ENCODE measurements at regions not wholly inside any gene's neighbourhood (a gene's known extent, or its start where the extent isn't known, plus 50 kb on each side); places are given as distances from the start of the nearest gene placed in this dataset.

DNA sequence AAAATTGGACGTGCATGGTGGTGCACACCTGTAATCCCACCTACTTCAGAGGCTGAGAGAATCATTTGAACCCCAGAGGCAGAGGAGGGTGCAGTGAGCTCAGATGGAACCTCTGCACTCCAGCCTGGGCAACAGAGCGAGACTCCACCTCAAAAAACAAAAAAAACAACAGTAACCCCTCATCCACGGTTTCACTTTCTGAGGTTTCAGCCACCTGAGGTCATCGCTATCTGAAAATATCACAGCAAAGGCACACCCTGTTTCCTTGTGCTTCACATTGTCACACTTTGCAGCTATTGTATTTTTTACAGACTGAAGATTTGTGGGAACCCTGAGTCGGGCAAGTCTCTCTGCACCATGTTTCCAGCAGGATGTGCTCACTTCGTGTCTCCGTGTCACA is 54.1 kb upstream of the FOXQ1 start:
- DNase-seq (no peak), ATAC-seq (ENCODE audit: low FRiP score) (no peak)
- Histone ChIP-seq H3K4me1 (ENCODE audit: control insufficient read depth in 1 of 2, insufficient read depth in 2 of 2, low read length in 2 of 2) (no peaks in the 10 kb centered on the region), H3K27me3 (ENCODE audit: control insufficient read depth in 1 of 2, insufficient read depth in 2 of 2, low read length in 1 of 2) (no peaks in the 10 kb centered on the region), H3K4me3 (ENCODE audit: low read length in 2 of 2) (no peak overlapping the region), H3K9me3 (ENCODE audit: control insufficient read depth, low read length) (no peaks in the 10 kb centered on the region), H3K36me3 (ENCODE audit: control insufficient read depth in 1 of 2, insufficient read depth in 2 of 2, low read length in 1 of 2) (no peaks in the 10 kb centered on the region), H3K27ac (ENCODE audit: low read depth in 1 of 2, low read length in 2 of 2) (no peak overlapping the region)
- intact Hi-C loops (cut with DNase I): no loop called here
- 88 to 89% methylated on average over 7 of the region's 7 CpGs for WGBS, 2 donors

DNA sequence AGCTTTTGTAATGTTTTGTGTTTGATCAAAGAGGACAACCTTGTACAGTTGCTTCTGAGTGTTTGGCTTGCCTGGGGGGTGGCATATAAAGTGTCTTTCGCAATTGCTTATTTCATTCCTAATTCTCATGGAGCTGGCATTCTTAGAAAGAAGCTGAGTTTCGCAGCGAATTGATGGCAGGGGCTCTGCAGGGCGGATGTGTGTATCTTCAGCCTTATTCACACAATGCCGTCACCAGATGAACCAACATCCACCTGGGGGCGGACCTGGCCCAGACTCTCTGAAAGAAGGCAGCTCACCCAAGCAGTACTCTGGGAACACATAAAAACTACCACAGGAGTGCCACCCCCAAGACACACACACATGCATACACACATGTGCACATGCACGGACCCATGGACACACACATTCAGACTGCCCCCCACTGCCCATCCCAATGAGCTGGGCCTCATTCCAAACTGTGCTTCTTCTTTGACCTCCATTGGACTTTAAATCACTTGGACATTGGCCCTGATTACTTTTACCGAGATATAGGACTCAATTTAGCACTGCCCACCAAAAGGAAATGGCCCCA is 55.4 kb upstream of the FOXQ1 start:
- Histone ChIP-seq H3K4me3 (ENCODE audit: low read length in 2 of 2) (no peak overlapping the region), H3K9me3 (ENCODE audit: control insufficient read depth, low read length) (no peaks in the 10 kb centered on the region), H3K36me3 (ENCODE audit: control insufficient read depth in 1 of 2, insufficient read depth in 2 of 2, low read length in 1 of 2) (no peaks in the 10 kb centered on the region), H3K4me1 (ENCODE audit: control insufficient read depth in 1 of 2, insufficient read depth in 2 of 2, low read length in 2 of 2) (no peaks in the 10 kb centered on the region), H3K27me3 (ENCODE audit: control insufficient read depth in 1 of 2, insufficient read depth in 2 of 2, low read length in 1 of 2) (no peaks in the 10 kb centered on the region), H3K27ac (ENCODE audit: low read depth in 1 of 2, low read length in 2 of 2) (no peak overlapping the region)
- intact Hi-C loops (cut with DNase I): no loop called here
- 84 to 91% methylated on average over 8 of the region's 8 CpGs for WGBS, 2 donors
- DNase-seq (no peak), ATAC-seq (ENCODE audit: low FRiP score) (no peak)

DNA sequence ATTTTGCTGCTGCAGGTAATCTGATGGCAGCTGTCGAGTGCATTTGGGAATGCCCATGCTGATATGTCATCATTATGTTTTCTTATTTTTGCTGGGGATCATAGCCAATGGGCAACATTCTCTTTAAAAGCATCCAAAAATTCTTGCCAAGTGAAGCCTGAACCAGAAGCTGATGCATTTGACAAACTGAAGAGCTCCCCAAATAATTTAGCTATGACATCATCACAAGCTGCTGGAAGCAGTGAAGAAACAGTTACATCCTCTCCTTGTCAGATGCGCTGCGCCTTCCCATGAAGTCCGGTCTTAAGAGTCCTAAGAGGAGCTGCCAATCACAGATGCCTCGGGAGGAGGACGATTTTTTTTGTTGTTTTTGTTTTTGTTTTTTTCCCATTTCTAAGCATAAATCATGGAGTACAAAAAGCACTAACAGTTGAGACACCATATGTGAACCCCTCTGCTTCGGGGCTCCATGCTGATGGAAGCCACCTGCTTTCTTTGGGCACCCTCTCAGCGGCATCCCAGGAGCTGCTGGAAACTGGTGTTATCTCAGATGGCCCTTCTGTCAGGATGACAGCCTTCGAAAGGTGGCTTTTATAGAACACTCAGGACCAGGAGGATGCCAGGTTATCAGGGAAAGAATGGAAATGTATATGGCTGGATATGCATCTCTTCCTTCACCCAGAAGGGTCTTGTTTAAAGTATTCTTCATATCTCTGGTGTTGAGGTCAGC is 56.1 kb upstream of the FOXQ1 start:
- ATAC-seq (ENCODE audit: low FRiP score): no peak

DNA sequence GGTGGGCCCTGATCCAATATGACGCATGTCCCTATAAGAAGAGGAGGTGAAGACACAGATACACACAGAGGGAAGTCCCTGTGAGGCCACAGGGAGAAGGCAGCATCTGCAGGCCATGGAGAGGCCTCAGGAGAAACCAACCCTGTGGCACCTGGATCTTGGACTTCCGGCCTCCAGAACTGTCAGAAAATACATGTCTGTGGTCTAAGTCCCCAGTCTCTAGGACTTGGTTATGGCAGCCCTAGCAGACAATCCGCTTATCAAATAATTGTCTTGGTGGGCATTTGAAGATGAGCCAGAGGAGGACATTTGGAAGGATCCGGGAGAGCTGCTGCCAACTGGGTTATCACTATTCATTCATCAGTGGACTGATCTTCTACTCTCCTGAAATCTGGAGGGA is 57.6 kb upstream of the FOXQ1 start:
- whole genome bisulfite sequencing, 2 donors: 90 to 94% methylated on average over 4 of the region's 4 CpGs

More for the DNA sequence above, 56.1 kb upstream of the FOXQ1 start:
- H3K4me1 ChIP-seq (ENCODE audit: control insufficient read depth in 1 of 2, insufficient read depth in 2 of 2, low read length in 2 of 2): no peaks in the 10 kb centered on the region
- H3K4me3 ChIP-seq (ENCODE audit: low read length in 2 of 2): no peak overlapping the region
- H3K9me3 ChIP-seq (ENCODE audit: control insufficient read depth, low read length): no peaks in the 10 kb centered on the region
- H3K36me3 ChIP-seq (ENCODE audit: control insufficient read depth in 1 of 2, insufficient read depth in 2 of 2, low read length in 1 of 2): no peaks in the 10 kb centered on the region
- no peaks in the 10 kb centered on the region for H3K27me3 ChIP-seq (ENCODE audit: control insufficient read depth in 1 of 2, insufficient read depth in 2 of 2, low read length in 1 of 2)
- H3K27ac ChIP-seq (ENCODE audit: low read depth in 1 of 2, low read length in 2 of 2): no peak overlapping the region
- DNase-seq: no peak
- intact Hi-C loops (cut with DNase I): no loop called here
- 46 to 56% methylated on average over 9 of the region's 9 CpGs for WGBS, 2 donors

DNA sequence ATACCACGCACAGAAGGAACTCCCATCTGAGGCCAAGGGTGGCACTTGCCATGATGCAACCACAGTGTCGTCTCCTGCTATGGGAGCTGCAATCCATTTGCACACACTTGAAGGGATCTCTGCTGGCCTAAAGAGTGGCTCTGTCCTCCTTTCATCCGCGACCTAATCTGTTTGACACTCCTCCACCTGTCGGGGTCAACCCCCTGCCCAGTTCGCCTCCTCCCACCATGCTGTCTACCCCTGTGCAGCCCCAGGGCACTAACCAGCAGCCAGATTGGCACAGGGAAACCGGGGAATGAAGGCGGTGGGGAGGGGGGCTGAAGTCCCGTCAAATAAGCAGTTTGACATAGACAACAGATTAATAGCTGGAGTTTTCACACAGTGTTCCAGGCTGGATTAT is 58.1 kb upstream of the FOXQ1 start:
- DNase-seq (no peak), ATAC-seq (ENCODE audit: low FRiP score) (no peak)
- H3K4me3 ChIP-seq (ENCODE audit: low read length in 2 of 2): no peak overlapping the region
- intact Hi-C loops (cut with DNase I): no loop called here
- no peaks in the 10 kb centered on the region for H3K4me1 ChIP-seq (ENCODE audit: control insufficient read depth in 1 of 2, insufficient read depth in 2 of 2, low read length in 2 of 2)
- WGBS, 2 donors: 88 to 91% methylated on average over 9 of the region's 9 CpGs
- H3K27ac ChIP-seq (ENCODE audit: low read depth in 1 of 2, low read length in 2 of 2): no peak overlapping the region
- no peaks in the 10 kb centered on the region for H3K27me3 ChIP-seq (ENCODE audit: control insufficient read depth in 1 of 2, insufficient read depth in 2 of 2, low read length in 1 of 2)
- H3K9me3 ChIP-seq (ENCODE audit: control insufficient read depth, low read length): no peaks in the 10 kb centered on the region
- no peaks in the 10 kb centered on the region for H3K36me3 ChIP-seq (ENCODE audit: control insufficient read depth in 1 of 2, insufficient read depth in 2 of 2, low read length in 1 of 2)

More for the DNA sequence above, 57.6 kb upstream of the FOXQ1 start:
- Histone ChIP-seq H3K4me1 (ENCODE audit: control insufficient read depth in 1 of 2, insufficient read depth in 2 of 2, low read length in 2 of 2) (no peaks in the 10 kb centered on the region), H3K36me3 (ENCODE audit: control insufficient read depth in 1 of 2, insufficient read depth in 2 of 2, low read length in 1 of 2) (no peaks in the 10 kb centered on the region), H3K9me3 (ENCODE audit: control insufficient read depth, low read length) (no peaks in the 10 kb centered on the region), H3K4me3 (ENCODE audit: low read length in 2 of 2) (no peak overlapping the region), H3K27me3 (ENCODE audit: control insufficient read depth in 1 of 2, insufficient read depth in 2 of 2, low read length in 1 of 2) (no peaks in the 10 kb centered on the region), H3K27ac (ENCODE audit: low read depth in 1 of 2, low read length in 2 of 2) (no peak overlapping the region)
- ATAC-seq (ENCODE audit: low FRiP score) (no peak), DNase-seq (no peak)
- intact Hi-C loops (cut with DNase I): no loop called here

DNA sequence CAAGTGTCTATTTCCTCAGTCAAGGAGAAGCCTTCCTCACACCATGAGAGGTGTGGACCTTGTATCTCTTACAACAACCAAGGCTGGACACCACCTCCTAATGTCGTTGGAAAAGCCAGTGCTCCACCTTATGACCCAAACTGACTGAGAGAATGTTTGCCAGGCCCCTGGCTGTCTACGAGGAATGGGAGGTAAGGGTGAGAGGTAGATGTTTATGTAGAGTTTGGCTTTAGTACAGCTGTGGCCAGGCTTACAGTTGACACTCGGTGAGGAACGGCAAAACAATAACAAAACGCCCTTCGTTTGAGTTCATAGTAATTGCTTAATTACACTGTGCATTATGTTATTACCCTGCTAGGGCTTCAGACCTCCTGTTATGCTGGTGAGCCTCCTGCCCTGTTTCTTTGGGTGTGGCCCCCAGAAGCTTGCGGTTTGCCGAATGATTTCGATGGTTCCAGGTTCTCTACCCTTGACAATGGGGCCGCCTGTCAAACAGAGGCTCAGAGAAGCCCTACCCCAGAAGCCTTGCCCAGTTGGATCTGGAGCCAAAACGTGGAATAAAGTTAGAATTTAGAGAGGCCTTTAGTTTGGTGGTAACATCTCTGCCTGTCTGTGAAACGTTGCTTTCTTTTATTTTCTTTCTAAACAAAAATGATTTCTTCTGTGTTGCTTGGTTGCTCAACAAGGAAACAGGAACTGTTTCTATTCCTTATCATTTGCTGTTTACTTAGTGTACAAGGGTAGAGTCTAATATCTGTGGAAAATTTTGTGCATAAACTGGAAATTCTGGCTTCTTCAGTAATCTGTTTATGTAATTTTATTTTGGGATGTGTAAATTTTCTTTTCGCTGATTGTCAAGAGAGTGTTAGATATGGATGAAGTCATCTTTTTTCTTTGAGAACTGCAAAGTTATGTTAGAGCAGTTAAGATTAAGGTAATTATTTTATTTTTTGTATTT is 60.4 kb upstream of the FOXQ1 start:
- DNase-seq: no peak
- 72 to 74% methylated on average over 13 of the region's 13 CpGs for WGBS, 2 donors
- intact Hi-C loops (cut with DNase I): no loop called here

DNA sequence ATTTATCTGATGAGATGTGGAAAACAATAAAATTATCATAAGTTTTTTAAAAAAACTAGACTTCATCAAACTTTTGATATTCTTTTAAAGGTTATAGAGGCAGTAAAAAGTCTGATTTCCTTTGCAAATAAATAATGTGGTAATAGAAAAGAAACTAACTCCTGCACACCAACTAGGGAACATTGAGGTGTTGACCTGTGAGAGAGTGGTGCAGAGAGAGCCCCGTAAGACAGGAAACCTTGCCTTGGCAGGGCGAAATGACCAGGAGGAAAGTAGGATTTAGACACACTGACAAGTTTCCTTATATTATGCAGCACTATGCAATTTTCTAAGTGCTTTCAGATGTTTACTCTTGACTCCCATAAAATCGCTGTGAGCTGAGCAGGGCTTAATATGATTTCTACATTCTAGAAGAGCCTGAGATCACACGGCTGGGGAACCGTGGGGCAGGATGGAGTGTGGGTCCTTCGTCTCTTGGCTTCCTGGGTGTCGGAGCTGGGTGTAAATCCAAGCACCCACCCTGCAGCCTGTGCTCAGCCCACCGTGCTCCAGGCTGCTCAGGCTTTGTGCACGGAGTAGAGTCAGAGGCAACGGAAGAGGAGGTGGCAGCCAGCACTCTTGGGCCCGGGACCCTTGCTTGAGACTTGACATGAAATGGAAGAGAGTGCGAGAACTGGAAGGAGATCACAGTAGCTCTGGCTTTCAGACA is 61.3 kb upstream of the FOXQ1 start:
- DNase-seq (no peak), ATAC-seq (ENCODE audit: low FRiP score) (no peak)
- no peaks in the 10 kb centered on the region for H3K27me3 ChIP-seq (ENCODE audit: control insufficient read depth in 1 of 2, insufficient read depth in 2 of 2, low read length in 1 of 2)
- no peaks in the 10 kb centered on the region for H3K4me1 ChIP-seq (ENCODE audit: control insufficient read depth in 1 of 2, insufficient read depth in 2 of 2, low read length in 2 of 2)
- H3K36me3 ChIP-seq (ENCODE audit: control insufficient read depth in 1 of 2, insufficient read depth in 2 of 2, low read length in 1 of 2): no peaks in the 10 kb centered on the region
- H3K9me3 ChIP-seq (ENCODE audit: control insufficient read depth, low read length): no peaks in the 10 kb centered on the region
- intact Hi-C loops (cut with DNase I): no loop called here
- no peak overlapping the region for H3K27ac ChIP-seq (ENCODE audit: low read depth in 1 of 2, low read length in 2 of 2)
- 68 to 72% methylated on average over 12 of the region's 12 CpGs for WGBS, 2 donors
- H3K4me3 ChIP-seq (ENCODE audit: low read length in 2 of 2): no peak overlapping the region

More for the DNA sequence above, 60.4 kb upstream of the FOXQ1 start:
- Histone ChIP-seq H3K27me3 (ENCODE audit: control insufficient read depth in 1 of 2, insufficient read depth in 2 of 2, low read length in 1 of 2) (no peaks in the 10 kb centered on the region), H3K36me3 (ENCODE audit: control insufficient read depth in 1 of 2, insufficient read depth in 2 of 2, low read length in 1 of 2) (no peaks in the 10 kb centered on the region), H3K27ac (ENCODE audit: low read depth in 1 of 2, low read length in 2 of 2) (no peak overlapping the region), H3K4me3 (ENCODE audit: low read length in 2 of 2) (no peak overlapping the region), H3K4me1 (ENCODE audit: control insufficient read depth in 1 of 2, insufficient read depth in 2 of 2, low read length in 2 of 2) (no peaks in the 10 kb centered on the region), H3K9me3 (ENCODE audit: control insufficient read depth, low read length) (no peaks in the 10 kb centered on the region)
- ATAC-seq (ENCODE audit: low FRiP score): no peak

DNA sequence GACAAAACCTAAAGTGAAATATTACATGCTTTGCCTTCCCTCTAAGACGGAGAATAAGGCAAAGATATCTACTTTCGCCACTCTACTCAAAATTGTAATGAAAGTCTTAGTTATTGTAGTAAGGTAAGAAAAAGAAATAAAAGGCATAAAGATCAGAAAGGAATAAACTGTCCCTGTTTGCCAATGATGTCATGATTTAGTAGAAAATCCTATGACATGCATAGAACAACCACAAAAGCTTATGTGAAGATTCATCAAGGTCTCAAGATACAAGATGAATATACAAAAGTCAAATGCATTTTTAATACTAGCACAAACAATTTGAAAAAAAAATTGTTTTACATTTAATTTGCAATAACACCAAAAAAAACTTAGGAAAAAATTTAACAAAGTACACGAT is 64.0 kb upstream of the FOXQ1 start:
- 79 to 86% methylated on average over 3 of the region's 3 CpGs for WGBS, 2 donors
- H3K9me3 ChIP-seq (ENCODE audit: control insufficient read depth, low read length): no peaks in the 10 kb centered on the region
- H3K36me3 ChIP-seq (ENCODE audit: control insufficient read depth in 1 of 2, insufficient read depth in 2 of 2, low read length in 1 of 2): no peaks in the 10 kb centered on the region
- H3K27ac ChIP-seq (ENCODE audit: low read depth in 1 of 2, low read length in 2 of 2): no peak overlapping the region
- no peak for ATAC-seq (ENCODE audit: low FRiP score)
- DNase-seq: no peak
- intact Hi-C loops (cut with DNase I): no loop called here
- no peaks in the 10 kb centered on the region for H3K27me3 ChIP-seq (ENCODE audit: control insufficient read depth in 1 of 2, insufficient read depth in 2 of 2, low read length in 1 of 2)
- H3K4me3 ChIP-seq (ENCODE audit: low read length in 2 of 2): no peak overlapping the region
- no peaks in the 10 kb centered on the region for H3K4me1 ChIP-seq (ENCODE audit: control insufficient read depth in 1 of 2, insufficient read depth in 2 of 2, low read length in 2 of 2)

Data from aorta (tissue), 5 donors.